ENCODE measurements at regions not wholly inside any gene's neighbourhood (a gene's known extent, or its start where the extent isn't known, plus 50 kb on each side); places are given as distances from the start of the nearest gene placed in this dataset.

DNA sequence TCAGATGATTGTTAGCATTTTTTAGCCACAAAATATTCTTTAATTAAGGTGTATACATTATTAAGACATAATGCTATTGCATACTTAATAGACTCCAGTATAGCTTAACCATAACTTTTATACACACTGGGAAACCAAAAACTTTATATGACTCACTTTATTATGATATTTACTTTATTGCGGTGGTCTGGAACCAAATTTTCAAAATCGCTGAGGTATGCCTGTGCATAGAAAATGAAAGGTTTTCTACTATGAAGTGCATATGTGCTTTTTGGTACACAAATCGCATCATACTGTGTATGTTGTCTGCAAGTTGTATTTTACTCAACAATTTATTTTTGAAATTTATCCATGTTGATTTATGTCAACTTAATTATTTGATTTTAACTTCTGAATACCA is 875.1 kb downstream of the SLC4A3 start:
- no peak overlapping the region for H3K4me3 ChIP-seq (ENCODE audit: low read length)
- DNase-seq (ENCODE audit: low read depth): no peak
- TF ChIP-seq, protein P1, sequence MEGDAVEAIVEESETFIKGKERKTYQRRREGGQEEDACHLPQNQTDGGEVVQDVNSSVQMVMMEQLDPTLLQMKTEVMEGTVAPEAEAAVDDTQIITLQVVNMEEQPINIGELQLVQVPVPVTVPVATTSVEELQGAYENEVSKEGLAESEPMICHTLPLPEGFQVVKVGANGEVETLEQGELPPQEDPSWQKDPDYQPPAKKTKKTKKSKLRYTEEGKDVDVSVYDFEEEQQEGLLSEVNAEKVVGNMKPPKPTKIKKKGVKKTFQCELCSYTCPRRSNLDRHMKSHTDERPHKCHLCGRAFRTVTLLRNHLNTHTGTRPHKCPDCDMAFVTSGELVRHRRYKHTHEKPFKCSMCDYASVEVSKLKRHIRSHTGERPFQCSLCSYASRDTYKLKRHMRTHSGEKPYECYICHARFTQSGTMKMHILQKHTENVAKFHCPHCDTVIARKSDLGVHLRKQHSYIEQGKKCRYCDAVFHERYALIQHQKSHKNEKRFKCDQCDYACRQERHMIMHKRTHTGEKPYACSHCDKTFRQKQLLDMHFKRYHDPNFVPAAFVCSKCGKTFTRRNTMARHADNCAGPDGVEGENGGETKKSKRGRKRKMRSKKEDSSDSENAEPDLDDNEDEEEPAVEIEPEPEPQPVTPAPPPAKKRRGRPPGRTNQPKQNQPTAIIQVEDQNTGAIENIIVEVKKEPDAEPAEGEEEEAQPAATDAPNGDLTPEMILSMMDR (conservative IDR thresholded peaks at IDR 0.05; ENCODE audit: low read length): no peak

DNA sequence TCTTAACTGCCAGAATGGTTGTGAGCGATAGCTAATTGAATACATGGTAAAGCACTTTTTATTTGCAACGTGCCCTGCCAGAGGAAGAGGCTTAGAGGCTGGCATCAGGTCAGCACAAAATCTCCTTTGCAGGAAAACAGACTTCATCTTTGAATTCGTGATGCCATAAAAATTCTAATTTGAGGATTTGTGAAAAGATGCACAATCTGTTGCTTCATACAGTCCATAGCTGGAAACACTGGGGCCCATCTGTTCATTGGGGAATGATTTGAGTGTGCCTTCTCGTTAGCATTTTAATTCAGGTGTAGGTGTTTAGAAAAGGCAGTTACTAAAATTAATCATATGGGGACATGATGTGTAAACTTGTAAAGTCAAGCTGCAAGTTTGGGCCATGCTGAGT is 876.0 kb downstream of the SLC4A3 start:
- DNase-seq (ENCODE audit: low read depth): no peak
- H3K4me3 ChIP-seq (ENCODE audit: low read length): no peak overlapping the region
- TF ChIP-seq, protein P1 (conservative IDR thresholded peaks at IDR 0.05; ENCODE audit: low read length): no peak

DNA sequence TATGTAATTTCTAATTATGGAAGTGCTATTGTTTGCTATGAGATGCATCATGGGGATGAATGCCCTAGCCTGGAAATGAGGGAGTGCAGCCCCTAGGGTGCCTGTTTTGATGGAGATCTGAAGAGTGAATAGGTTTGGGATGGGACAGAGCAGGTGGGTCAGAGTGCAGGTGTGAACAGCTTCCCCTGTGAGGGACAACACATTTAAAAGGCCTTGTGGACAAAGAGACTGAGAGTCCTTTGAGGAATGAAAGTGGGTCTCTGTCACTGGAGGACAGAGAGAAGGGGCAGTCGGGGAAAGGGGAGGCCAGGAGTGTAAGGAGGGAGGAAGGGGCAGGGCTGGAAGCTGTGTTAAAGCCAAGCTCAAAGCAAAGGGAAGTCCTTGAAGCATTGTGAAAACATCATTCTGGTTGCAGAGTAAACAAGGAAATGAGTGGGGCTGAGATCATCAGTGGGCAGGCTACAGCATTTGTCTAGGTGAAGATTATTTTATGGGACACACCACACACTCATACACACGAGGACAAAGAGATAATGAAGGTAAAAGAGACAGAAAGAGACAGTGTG is 877.6 kb downstream of the SLC4A3 start:
- TF ChIP-seq, protein P1 (conservative IDR thresholded peaks at IDR 0.05; ENCODE audit: low read length): no peak
- peak; percentile 44 for DNase-seq (ENCODE audit: low read depth)
- H3K4me3 ChIP-seq (ENCODE audit: low read length): no peak overlapping the region

DNA sequence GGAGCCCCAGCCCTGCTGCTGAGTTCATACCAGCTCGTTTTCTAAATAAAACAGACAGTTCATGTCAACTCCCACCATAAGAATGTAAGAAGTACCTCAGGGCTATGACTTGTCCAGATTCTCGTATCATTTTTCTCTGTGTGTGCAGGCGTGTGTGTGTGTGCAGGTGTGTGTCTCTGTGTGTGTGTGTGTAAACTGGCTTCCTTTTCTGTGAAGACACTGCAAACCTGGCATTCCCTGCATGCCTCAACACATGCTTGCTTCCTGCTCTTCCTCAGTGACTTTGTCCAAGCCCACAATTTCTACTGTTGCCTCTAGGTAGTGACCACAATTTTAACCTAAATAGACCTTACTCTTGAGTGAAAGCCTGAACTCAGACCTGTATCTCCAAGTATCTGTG is 879.0 kb downstream of the SLC4A3 start:
- TF ChIP-seq, protein P1 (conservative IDR thresholded peaks at IDR 0.05; ENCODE audit: low read length): no peak
- no peak overlapping the region for H3K4me3 ChIP-seq (ENCODE audit: low read length)
- no peak for DNase-seq (ENCODE audit: low read depth)

DNA sequence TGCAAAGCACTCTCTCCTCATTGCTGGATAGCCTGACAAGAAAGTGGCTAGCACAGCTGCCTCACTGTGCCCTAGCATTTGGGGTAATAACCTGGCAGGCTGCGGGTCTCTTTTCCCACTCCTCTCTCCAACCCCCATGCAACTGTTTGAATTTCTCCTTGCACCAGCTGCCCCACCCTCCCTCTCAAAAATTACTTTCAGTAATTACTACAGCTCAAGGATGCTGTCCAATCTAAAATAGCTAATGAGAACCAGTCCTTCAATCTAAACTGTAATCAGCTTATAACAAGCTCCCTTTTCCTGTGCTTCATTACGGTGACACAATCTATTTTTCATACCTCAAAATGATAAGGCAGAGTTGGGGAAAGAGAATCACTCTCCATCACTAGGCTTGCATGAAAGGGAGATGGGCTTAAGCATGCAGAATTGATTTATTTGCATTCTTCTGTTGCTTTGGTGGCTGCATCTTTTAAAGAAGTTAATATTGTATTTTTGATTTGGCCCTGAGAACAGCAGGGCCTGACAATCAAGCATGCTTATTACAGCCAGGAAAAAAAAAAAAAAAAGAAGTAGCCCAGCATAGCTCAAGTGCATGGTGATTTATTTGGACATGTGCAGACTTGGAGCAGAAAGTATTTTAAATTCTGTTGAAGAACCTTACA is 881.8 kb downstream of the SLC4A3 start:
- no peak overlapping the region for H3K4me3 ChIP-seq (ENCODE audit: low read length)
- no peak for DNase-seq (ENCODE audit: low read depth)
- TF ChIP-seq, protein P1 (conservative IDR thresholded peaks at IDR 0.05; ENCODE audit: low read length): no peak

DNA sequence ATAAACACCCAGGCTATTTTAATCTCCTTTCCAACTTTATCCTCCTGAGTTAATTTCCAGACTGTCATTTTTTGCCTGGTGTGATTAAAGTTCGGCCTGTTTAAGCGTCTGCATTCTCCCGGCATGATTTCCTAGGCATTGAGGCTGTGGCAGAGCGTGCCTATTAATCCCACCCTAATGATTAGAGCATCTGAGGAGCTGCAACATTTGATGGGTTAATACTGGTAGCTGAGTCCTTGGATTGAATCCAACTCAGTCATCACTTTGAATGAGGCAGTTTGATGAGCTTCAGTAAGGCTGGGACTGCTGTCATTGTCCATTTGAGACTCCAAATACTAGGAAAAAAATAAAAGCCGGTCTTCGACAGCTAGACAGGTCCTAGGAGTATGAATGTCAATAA is 882.5 kb downstream of the SLC4A3 start:
- TF ChIP-seq, protein P1 (conservative IDR thresholded peaks at IDR 0.05; ENCODE audit: low read length): no peak
- DNase-seq (ENCODE audit: low read depth): no peak
- H3K4me3 ChIP-seq (ENCODE audit: low read length): no peak overlapping the region

DNA sequence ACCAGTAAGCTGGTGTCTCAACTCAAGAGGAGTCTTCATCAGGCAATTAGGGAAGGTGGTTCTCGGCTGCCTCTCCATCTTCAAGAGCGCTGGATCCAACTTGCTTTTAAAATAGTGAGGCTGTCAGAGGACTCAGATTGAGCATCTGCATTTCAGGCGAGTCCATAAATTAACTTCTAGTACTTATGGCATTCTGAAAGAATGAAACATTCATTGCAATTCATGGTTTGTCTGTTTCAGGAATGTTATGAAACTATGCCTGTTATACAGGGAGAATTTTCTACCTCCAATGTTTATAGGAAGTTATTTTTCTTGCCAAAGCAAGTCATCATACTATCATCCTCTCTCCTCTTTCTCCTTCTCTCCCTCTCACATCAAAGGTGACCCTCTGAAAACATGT is 883.2 kb downstream of the SLC4A3 start:
- DNase-seq (ENCODE audit: low read depth): peak; percentile 44
- TF ChIP-seq, protein P1 (conservative IDR thresholded peaks at IDR 0.05; ENCODE audit: low read length): no peak
- H3K4me3 ChIP-seq (ENCODE audit: low read length): no peak overlapping the region

Data from AG10803 (cell line).